ENCODE measurements at regions not wholly inside any gene's neighbourhood (a gene's known extent, or its start where the extent isn't known, plus 50 kb on each side); places are given as distances from the start of the nearest gene placed in this dataset.

GRCh38 chrY:12343211-12343610, 357.8 kb upstream of the USP9Y start:
- H4K20me1 ChIP-seq (ENCODE audit: insufficient read depth) = no peaks in the 10 kb centered on the region
- no peak overlapping the region for H3K4me3 ChIP-seq
- H3K4me1 ChIP-seq (ENCODE audit: insufficient read depth) = no peaks in the 10 kb centered on the region
- no peak overlapping the region for H3K4me2 ChIP-seq (ENCODE audit: unreplicated experiment)
- H3K27me3 ChIP-seq (replicated peaks; ENCODE audit: insufficient read depth) = no peaks in the 10 kb centered on the region
- H3K36me3 ChIP-seq (ENCODE audit: low read depth) = no peaks in the 10 kb centered on the region
- no peaks in the 10 kb centered on the region for H3F3A ChIP-seq (ENCODE audit: insufficient read depth)
- in situ Hi-C loops (cut with MboI) = no loop called here
- no peak overlapping the region for H3K9ac ChIP-seq
- DNase-seq = no peak
- no peak for TF ChIP-seq EZH2 (IDR thresholded peaks at IDR 0.05; ENCODE audit: insufficient read depth, poor library complexity, severe bottlenecking)
- no peak for TF ChIP-seq EZH2phosphoT487 (IDR thresholded peaks at IDR 0.05; ENCODE audit: insufficient read depth, low read depth)
- H3K27ac ChIP-seq = no peak overlapping the region
- H2AFZ ChIP-seq = no peak overlapping the region
- 54 to 75% methylated on average over 2 to 4 of the region's 4 CpGs for WGBS, 2 experiments (ENCODE audit: low coverage in 1 of 2, low lambda C conversion rate in 2 of 2, missing lambda C conversion rate in 2 of 2)
- no peaks in the 10 kb centered on the region for H3K9me2 ChIP-seq (ENCODE audit: insufficient read depth)
- no peaks in the 10 kb centered on the region for H3K9me3 ChIP-seq (ENCODE audit: low read depth)
- H3K79me2 ChIP-seq (ENCODE audit: insufficient read depth) = no peaks in the 10 kb centered on the region

GRCh38 chrY:12348181-12348580, 352.9 kb upstream of the USP9Y start:
- no peaks in the 10 kb centered on the region for H3K27me3 ChIP-seq (replicated peaks; ENCODE audit: insufficient read depth)
- no peak overlapping the region for H2AFZ ChIP-seq
- H3K4me2 ChIP-seq (ENCODE audit: unreplicated experiment) = no peak overlapping the region
- H3K9ac ChIP-seq = no peak overlapping the region
- H3K4me3 ChIP-seq = no peak overlapping the region
- no peak overlapping the region for H3K27ac ChIP-seq
- H3K4me1 ChIP-seq (ENCODE audit: insufficient read depth) = no peaks in the 10 kb centered on the region
- 26 to 48% methylated on average over 2 of the region's 2 CpGs for WGBS, 2 experiments (ENCODE audit: low coverage in 1 of 2, low lambda C conversion rate in 2 of 2, missing lambda C conversion rate in 2 of 2)
- H3K36me3 ChIP-seq (ENCODE audit: low read depth) = no peaks in the 10 kb centered on the region
- H4K20me1 ChIP-seq (ENCODE audit: insufficient read depth) = no peaks in the 10 kb centered on the region
- no peaks in the 10 kb centered on the region for H3K79me2 ChIP-seq (ENCODE audit: insufficient read depth)
- DNase-seq = no peak
- no peaks in the 10 kb centered on the region for H3F3A ChIP-seq (ENCODE audit: insufficient read depth)
- TF ChIP-seq EZH2phosphoT487 (IDR thresholded peaks at IDR 0.05; ENCODE audit: insufficient read depth, low read depth) = no peak
- TF ChIP-seq EZH2 (IDR thresholded peaks at IDR 0.05; ENCODE audit: insufficient read depth, poor library complexity, severe bottlenecking) = no peak
- in situ Hi-C loops (cut with MboI) = no loop called here
- H3K9me3 ChIP-seq (ENCODE audit: low read depth) = no peaks in the 10 kb centered on the region
- no peaks in the 10 kb centered on the region for H3K9me2 ChIP-seq (ENCODE audit: insufficient read depth)

- Histone ChIP-seq H3F3A (ENCODE audit: insufficient read depth) (no peaks in the 10 kb centered on the region), H4K20me1 (ENCODE audit: insufficient read depth) (no peaks in the 10 kb centered on the region), H3K9me3 (ENCODE audit: low read depth) (no peaks in the 10 kb centered on the region), H3K79me2 (ENCODE audit: insufficient read depth) (no peaks in the 10 kb centered on the region), H3K9ac (no peak overlapping the region), H3K27ac (no peak overlapping the region), H3K36me3 (ENCODE audit: low read depth) (no peaks in the 10 kb centered on the region), H3K4me2 (ENCODE audit: unreplicated experiment) (no peak overlapping the region), H2AFZ (no peak overlapping the region), H3K27me3 (replicated peaks; ENCODE audit: insufficient read depth) (no peaks in the 10 kb centered on the region), H3K4me3 (no peak overlapping the region), H3K9me2 (ENCODE audit: insufficient read depth) (no peaks in the 10 kb centered on the region), H3K4me1 (ENCODE audit: insufficient read depth) (no peaks in the 10 kb centered on the region)
- in situ Hi-C loops (cut with MboI) = no loop called here
- no peak for TF ChIP-seq EZH2 (IDR thresholded peaks at IDR 0.05; ENCODE audit: insufficient read depth, poor library complexity, severe bottlenecking)
- TF ChIP-seq EZH2phosphoT487 (IDR thresholded peaks at IDR 0.05; ENCODE audit: insufficient read depth, low read depth) = no peak
- DNase-seq = no peak
- 19 to 23% methylated on average over 2 to 3 of the region's 3 CpGs for WGBS, 2 experiments (ENCODE audit: low coverage in 1 of 2, low lambda C conversion rate in 2 of 2, missing lambda C conversion rate in 2 of 2)
Observed at GRCh38 chrY:12357204-12357603, 343.8 kb upstream of the USP9Y start.

- no peaks in the 10 kb centered on the region for H3K9me2 ChIP-seq (ENCODE audit: insufficient read depth)
- H3K36me3 ChIP-seq (ENCODE audit: low read depth) = no peaks in the 10 kb centered on the region
- no peak overlapping the region for H3K4me3 ChIP-seq
- H3K9ac ChIP-seq = no peak overlapping the region
- no peaks in the 10 kb centered on the region for H3K4me1 ChIP-seq (ENCODE audit: insufficient read depth)
- DNase-seq = no peak
- no peaks in the 10 kb centered on the region for H3F3A ChIP-seq (ENCODE audit: insufficient read depth)
- no peak overlapping the region for H2AFZ ChIP-seq
- no peak overlapping the region for H3K27ac ChIP-seq
- no peaks in the 10 kb centered on the region for H3K9me3 ChIP-seq (ENCODE audit: low read depth)
- no peaks in the 10 kb centered on the region for H3K79me2 ChIP-seq (ENCODE audit: insufficient read depth)
- H3K27me3 ChIP-seq (replicated peaks; ENCODE audit: insufficient read depth) = no peaks in the 10 kb centered on the region
- H4K20me1 ChIP-seq (ENCODE audit: insufficient read depth) = no peaks in the 10 kb centered on the region
- no peak overlapping the region for H3K4me2 ChIP-seq (ENCODE audit: unreplicated experiment)
- in situ Hi-C loops (cut with MboI) = no loop called here
- WGBS, 2 experiments (ENCODE audit: low coverage in 1 of 2, low lambda C conversion rate in 2 of 2, missing lambda C conversion rate in 2 of 2) = 50 to 57% methylated on average over 4 to 6 of the region's 6 CpGs
- TF ChIP-seq EZH2phosphoT487 (IDR thresholded peaks at IDR 0.05; ENCODE audit: insufficient read depth, low read depth) = no peak
- TF ChIP-seq EZH2 (IDR thresholded peaks at IDR 0.05; ENCODE audit: insufficient read depth, poor library complexity, severe bottlenecking) = no peak
Observed at GRCh38 chrY:12357655-12358054, 343.4 kb upstream of the USP9Y start.

- Histone ChIP-seq H3K27ac (no peak overlapping the region), H3K9me3 (ENCODE audit: low read depth) (no peaks in the 10 kb centered on the region), H3K4me1 (ENCODE audit: insufficient read depth) (no peaks in the 10 kb centered on the region), H3K9me2 (ENCODE audit: insufficient read depth) (no peaks in the 10 kb centered on the region), H2AFZ (no peak overlapping the region), H3F3A (ENCODE audit: insufficient read depth) (no peaks in the 10 kb centered on the region), H3K27me3 (replicated peaks; ENCODE audit: insufficient read depth) (no peaks in the 10 kb centered on the region), H3K9ac (no peak overlapping the region), H3K79me2 (ENCODE audit: insufficient read depth) (no peaks in the 10 kb centered on the region), H4K20me1 (ENCODE audit: insufficient read depth) (no peaks in the 10 kb centered on the region), H3K4me3 (no peak overlapping the region), H3K36me3 (ENCODE audit: low read depth) (no peaks in the 10 kb centered on the region), H3K4me2 (ENCODE audit: unreplicated experiment) (no peak overlapping the region)
- TF ChIP-seq EZH2 (IDR thresholded peaks at IDR 0.05; ENCODE audit: insufficient read depth, poor library complexity, severe bottlenecking) = no peak
- TF ChIP-seq EZH2phosphoT487 (IDR thresholded peaks at IDR 0.05; ENCODE audit: insufficient read depth, low read depth) = no peak
- in situ Hi-C loops (cut with MboI) = no loop called here
- WGBS, 2 experiments (ENCODE audit: low coverage in 1 of 2, low lambda C conversion rate in 2 of 2, missing lambda C conversion rate in 2 of 2) = 44 to 47% methylated on average over 6 to 7 of the region's 7 CpGs
- DNase-seq = no peak
Observed at GRCh38 chrY:12358337-12358736, 342.7 kb upstream of the USP9Y start.

Data from GM23248 (cell line).